SK-N-MC (cell line): ENCODE measurements at regions not wholly inside any gene's neighbourhood (a gene's known extent, or its start where the extent isn't known, plus 50 kb on each side); places are given as distances from the start of the nearest gene placed in this dataset.

Experiments used
- EZH2 ChIP-seq: fragments of 200-600 bp; sonication (generic); IDR thresholded peaks from one replicate; pipeline ENCODE4 v1.6.1; 2017; ENCODE audit warnings: antibody characterized with exemption
- FOXP2 ChIP-seq: optimal IDR thresholded peaks from 2 replicates; pipeline ENCODE3; 2011; ENCODE audit warnings: mild to moderate bottlenecking, moderate library complexity; ENCODE audit not compliant: insufficient read depth; ENCODE audit errors: extremely low read length, control extremely low read depth
- POLR2AphosphoS5 ChIP-seq: IDR thresholded peaks from 2 replicates; pipeline ENCODE4 v1.6.1; 2012; ENCODE audit warnings: mild to moderate bottlenecking, low read depth, low read length, borderline replicate concordance

GRCh38 chr4:96166806-96167205 lies 326.9 kb downstream of the PDHA2 start:
- no peak for TF ChIP-seq POLR2AphosphoS5
- TF ChIP-seq EZH2: no peak
- TF ChIP-seq FOXP2: no peak
